GM21515 (cell line): ENCODE measurements at regions not wholly inside any gene's neighbourhood (a gene's known extent, or its start where the extent isn't known, plus 50 kb on each side); places are given as distances from the start of the nearest gene placed in this dataset.
"Not testable (repeated sequence)": the region's sequence is repeated elsewhere in the genome, so short reads cannot be mapped to it uniquely, and the experiment has no call there.

ENCODE experiments used
- ATAC-seq: cut with Tn5 transposase; IDR thresholded peaks from one replicate; pipeline ENCODE4 v1.9.1; 2021; ENCODE audit not compliant: unreplicated experiment

GRCh38 chr2:171266102-171266501 lies 105.4 kb upstream of the TLK1 start:
- no peak for ATAC-seq

- ATAC-seq: not testable (repeated sequence)
These were observed 100.8 kb upstream of the TLK1 start for GRCh38 chr2:171261529-171261928.

GRCh38 chr2:171260471-171261424 lies 100.1 kb upstream of the TLK1 start:
- no peak for ATAC-seq

GRCh38 chr2:171254666-171255065 lies 94.0 kb upstream of the TLK1 start:
- ATAC-seq: no peak

GRCh38 chr2:171253900-171254650 lies 93.4 kb upstream of the TLK1 start:
- ATAC-seq: no peak

GRCh38 chr2:171253279-171253678 lies 92.6 kb upstream of the TLK1 start:
- no peak for ATAC-seq

- no peak for ATAC-seq
These were observed 89.0 kb upstream of the TLK1 start for GRCh38 chr2:171249689-171250088.

- ATAC-seq: no peak
These were observed 87.3 kb upstream of the TLK1 start for GRCh38 chr2:171247741-171248662.

- ATAC-seq: no peak
These were observed 84.5 kb upstream of the TLK1 start for GRCh38 chr2:171244970-171245782.

GRCh38 chr2:171244466-171244969 lies 83.8 kb upstream of the TLK1 start:
- no peak for ATAC-seq

GRCh38 chr2:171241771-171242170 lies 81.1 kb upstream of the TLK1 start:
- ATAC-seq: no peak

GRCh38 chr2:171238946-171239345 lies 78.3 kb upstream of the TLK1 start:
- ATAC-seq: no peak

GRCh38 chr2:171237751-171238505 lies 77.2 kb upstream of the TLK1 start:
- no peak for ATAC-seq

GRCh38 chr2:171235262-171235881 lies 74.7 kb upstream of the TLK1 start:
- ATAC-seq: no peak

- no peak for ATAC-seq
These were observed 69.5 kb upstream of the TLK1 start for GRCh38 chr2:171230176-171230575.

- no peak for ATAC-seq
These were observed 68.1 kb upstream of the TLK1 start for GRCh38 chr2:171228826-171229225.

- no peak for ATAC-seq
These were observed 66.5 kb upstream of the TLK1 start for GRCh38 chr2:171227066-171227782.

- no peak for ATAC-seq
These were observed 65.8 kb upstream of the TLK1 start for GRCh38 chr2:171226461-171226860.
